ENCODE measurements at regions not wholly inside any gene's neighbourhood (a gene's known extent, or its start where the extent isn't known, plus 50 kb on each side); places are given as distances from the start of the nearest gene placed in this dataset.

GRCh38 chr2:48075631-48076030 is 169.3 kb upstream of the FBXO11 start:
- TF ChIP-seq RAD21 (IDR thresholded peaks at IDR 0.05; ENCODE audit: low read depth) (no peak), FOXM1 (IDR thresholded peaks at IDR 0.05; ENCODE audit: borderline replicate concordance, low read depth) (no peak), EP300 (IDR thresholded peaks at IDR 0.05; ENCODE audit: borderline replicate concordance) (no peak), NFIC (IDR thresholded peaks at IDR 0.05) (no peak), YY1 (IDR thresholded peaks at IDR 0.05; ENCODE audit: low read depth) (no peak), USF1 (IDR thresholded peaks at IDR 0.05) (no peak), TEAD4 (IDR thresholded peaks at IDR 0.05) (no peak), REST (IDR thresholded peaks at IDR 0.05; ENCODE audit: low read depth) (no peak), CREB1 (IDR thresholded peaks at IDR 0.05; ENCODE audit: low read depth) (no peak), EGR1 (IDR thresholded peaks at IDR 0.05) (no peak), TAF1 (IDR thresholded peaks at IDR 0.05; ENCODE audit: low read depth) (no peak), CEBPB (IDR thresholded peaks at IDR 0.05) (no peak), TCF12 (IDR thresholded peaks at IDR 0.05; ENCODE audit: low read depth) (no peak), ZBTB7A (IDR thresholded peaks at IDR 0.05; ENCODE audit: low read depth) (no peak), MAX (IDR thresholded peaks at IDR 0.05) (no peak)

- TF ChIP-seq EGR1 (IDR thresholded peaks at IDR 0.05) = no peak
- TF ChIP-seq EP300 (IDR thresholded peaks at IDR 0.05; ENCODE audit: borderline replicate concordance) = no peak
- no peak for TF ChIP-seq FOXM1 (IDR thresholded peaks at IDR 0.05; ENCODE audit: borderline replicate concordance, low read depth)
- TF ChIP-seq TCF12 (IDR thresholded peaks at IDR 0.05; ENCODE audit: low read depth) = no peak
- no peak for TF ChIP-seq REST (IDR thresholded peaks at IDR 0.05; ENCODE audit: low read depth)
- TF ChIP-seq USF1 (IDR thresholded peaks at IDR 0.05) = no peak
- TF ChIP-seq TAF1 (IDR thresholded peaks at IDR 0.05; ENCODE audit: low read depth) = no peak
- TF ChIP-seq CREB1 (IDR thresholded peaks at IDR 0.05; ENCODE audit: low read depth) = no peak
These were observed 174.4 kb upstream of the FBXO11 start for GRCh38 chr2:48080534-48081316.

- TF ChIP-seq EGR1 (IDR thresholded peaks at IDR 0.05) (no peak), EP300 (IDR thresholded peaks at IDR 0.05; ENCODE audit: borderline replicate concordance) (no peak), MAX (IDR thresholded peaks at IDR 0.05) (no peak), TEAD4 (IDR thresholded peaks at IDR 0.05) (no peak), TAF1 (IDR thresholded peaks at IDR 0.05; ENCODE audit: low read depth) (no peak), FOXM1 (IDR thresholded peaks at IDR 0.05; ENCODE audit: borderline replicate concordance, low read depth) (no peak), TCF12 (IDR thresholded peaks at IDR 0.05; ENCODE audit: low read depth) (no peak), YY1 (IDR thresholded peaks at IDR 0.05; ENCODE audit: low read depth) (no peak)
These were observed 175.0 kb upstream of the FBXO11 start for GRCh38 chr2:48081317-48081628.

GRCh38 chr2:48085888-48086287 is 179.6 kb upstream of the FBXO11 start:
- TF ChIP-seq EP300 (IDR thresholded peaks at IDR 0.05; ENCODE audit: borderline replicate concordance) (no peak), FOXM1 (IDR thresholded peaks at IDR 0.05; ENCODE audit: borderline replicate concordance, low read depth) (no peak), CEBPB (IDR thresholded peaks at IDR 0.05) (no peak), NFIC (IDR thresholded peaks at IDR 0.05) (no peak), YY1 (IDR thresholded peaks at IDR 0.05; ENCODE audit: low read depth) (no peak), TCF12 (IDR thresholded peaks at IDR 0.05; ENCODE audit: low read depth) (no peak), MAX (IDR thresholded peaks at IDR 0.05) (no peak), REST (IDR thresholded peaks at IDR 0.05; ENCODE audit: low read depth) (no peak), TAF1 (IDR thresholded peaks at IDR 0.05; ENCODE audit: low read depth) (no peak), EGR1 (IDR thresholded peaks at IDR 0.05) (no peak), CREB1 (IDR thresholded peaks at IDR 0.05; ENCODE audit: low read depth) (no peak), USF1 (IDR thresholded peaks at IDR 0.05) (no peak), TEAD4 (IDR thresholded peaks at IDR 0.05) (no peak), RAD21 (IDR thresholded peaks at IDR 0.05; ENCODE audit: low read depth) (no peak), ZBTB7A (IDR thresholded peaks at IDR 0.05; ENCODE audit: low read depth) (no peak)
